ENCODE measurements at regions not wholly inside any gene's neighbourhood (a gene's known extent, or its start where the extent isn't known, plus 50 kb on each side); places are given as distances from the start of the nearest gene placed in this dataset.

- DNase-seq (ENCODE audit: low read depth), result no peak
Observed at GRCh38 chr15:85976986-85977385, 102.7 kb upstream of the AGBL1 start.

- no peak for DNase-seq (ENCODE audit: low read depth)
Observed at GRCh38 chr15:85977586-85977985, 102.1 kb upstream of the AGBL1 start.

- no peak for DNase-seq (ENCODE audit: low read depth)
Observed at GRCh38 chr15:85979929-85980328, 99.7 kb upstream of the AGBL1 start.

GRCh38 chr15:85980946-85981345 lies 98.7 kb upstream of the AGBL1 start:
- DNase-seq (ENCODE audit: low read depth), result no peak

GRCh38 chr15:85984241-85984640 lies 95.4 kb upstream of the AGBL1 start:
- no peak for DNase-seq (ENCODE audit: low read depth)

GRCh38 chr15:85986116-85986515 lies 93.6 kb upstream of the AGBL1 start:
- no peak for DNase-seq (ENCODE audit: low read depth)

- no peak for DNase-seq (ENCODE audit: low read depth)
Observed at GRCh38 chr15:85986741-85987140, 92.9 kb upstream of the AGBL1 start.

- no peak for DNase-seq (ENCODE audit: low read depth)
Observed at GRCh38 chr15:85988741-85989140, 90.9 kb upstream of the AGBL1 start.

- DNase-seq (ENCODE audit: low read depth), result no peak
Observed at GRCh38 chr15:85992224-85992623, 87.4 kb upstream of the AGBL1 start.

- DNase-seq (ENCODE audit: low read depth), result no peak
Observed at GRCh38 chr15:85993116-85993515, 86.6 kb upstream of the AGBL1 start.

GRCh38 chr15:85997618-85998017 lies 82.1 kb upstream of the AGBL1 start:
- DNase-seq (ENCODE audit: low read depth), result no peak

- DNase-seq (ENCODE audit: low read depth), result no peak
Observed at GRCh38 chr15:85999658-86000057, 80.0 kb upstream of the AGBL1 start.

GRCh38 chr15:86001200-86001599 lies 78.5 kb upstream of the AGBL1 start:
- no peak for DNase-seq (ENCODE audit: low read depth)

GRCh38 chr15:86002444-86002843 lies 77.2 kb upstream of the AGBL1 start:
- DNase-seq (ENCODE audit: low read depth), result no peak

- no peak for DNase-seq (ENCODE audit: low read depth)
Observed at GRCh38 chr15:86004061-86004460, 75.6 kb upstream of the AGBL1 start.

GRCh38 chr15:86006546-86006945 lies 73.1 kb upstream of the AGBL1 start:
- DNase-seq (ENCODE audit: low read depth), result no peak

GRCh38 chr15:86009727-86010126 lies 69.9 kb upstream of the AGBL1 start:
- DNase-seq (ENCODE audit: low read depth), result no peak

- DNase-seq (ENCODE audit: low read depth), result no peak
Observed at GRCh38 chr15:86010398-86010797, 69.3 kb upstream of the AGBL1 start.

- no peak for DNase-seq (ENCODE audit: low read depth)
Observed at GRCh38 chr15:86010891-86011290, 68.8 kb upstream of the AGBL1 start.

GRCh38 chr15:86014016-86014415 lies 65.7 kb upstream of the AGBL1 start:
- no peak for DNase-seq (ENCODE audit: low read depth)

- DNase-seq (ENCODE audit: low read depth), result no peak
Observed at GRCh38 chr15:86016750-86017149, 62.9 kb upstream of the AGBL1 start.

- DNase-seq (ENCODE audit: low read depth), result no peak
Observed at GRCh38 chr15:86018679-86019078, 61.0 kb upstream of the AGBL1 start.

GRCh38 chr15:86021281-86022264 lies 58.1 kb upstream of the AGBL1 start:
- no peak for DNase-seq (ENCODE audit: low read depth)

- DNase-seq (ENCODE audit: low read depth), result no peak
Observed at GRCh38 chr15:86028961-86029360, 50.7 kb upstream of the AGBL1 start.
